ENCODE measurements at regions not wholly inside any gene's neighbourhood (a gene's known extent, or its start where the extent isn't known, plus 50 kb on each side); places are given as distances from the start of the nearest gene placed in this dataset.
"Not testable (repeated sequence)": the region's sequence is repeated elsewhere in the genome, so short reads cannot be mapped to it uniquely, and the experiment has no call there.

GRCh38 chr6:4474810-4475209 lies 301.4 kb upstream of the CDYL start:
- peaks cover 9% of the 10 kb centered on the region for H3K9me3 ChIP-seq (ENCODE audit: control insufficient read depth, low read length)
- Mint-ChIP-seq H3K4me3 (no peak overlapping the region), H3K36me3 (ENCODE audit: low read depth) (peaks cover 4% of the 10 kb centered on the region), H3K4me1 (peaks cover 12% of the 10 kb centered on the region), H3K9me3 (peaks cover 25% of the 10 kb centered on the region), H3K27me3 (ENCODE audit: insufficient read depth) (peaks cover 12% of the 10 kb centered on the region), H3K27ac (no peak overlapping the region)
- no peak overlapping the region for H3K4me3 ChIP-seq (ENCODE audit: low read length)
- H3K9ac ChIP-seq (ENCODE audit: extremely low read depth, low read length, poor library complexity, severe bottlenecking): no peak overlapping the region
- H3K27me3 ChIP-seq (ENCODE audit: control insufficient read depth, insufficient read depth, low read length, poor library complexity, severe bottlenecking): no peaks in the 10 kb centered on the region
- 85 to 94% methylated on average over 2 to 4 of the region's 4 CpGs for WGBS, 2 experiments (ENCODE audit: insufficient coverage in 1 of 2, insufficient read length in 1 of 2)
- DNase-seq: no peak
- H3K27ac ChIP-seq (ENCODE audit: low read depth, low read length): no peak overlapping the region
- no peaks in the 10 kb centered on the region for H3K4me1 ChIP-seq (ENCODE audit: control insufficient read depth, insufficient read depth, low read length)
- H3K36me3 ChIP-seq (ENCODE audit: control insufficient read depth, insufficient read depth, low read length): no peaks in the 10 kb centered on the region
- TF ChIP-seq, protein P1, sequence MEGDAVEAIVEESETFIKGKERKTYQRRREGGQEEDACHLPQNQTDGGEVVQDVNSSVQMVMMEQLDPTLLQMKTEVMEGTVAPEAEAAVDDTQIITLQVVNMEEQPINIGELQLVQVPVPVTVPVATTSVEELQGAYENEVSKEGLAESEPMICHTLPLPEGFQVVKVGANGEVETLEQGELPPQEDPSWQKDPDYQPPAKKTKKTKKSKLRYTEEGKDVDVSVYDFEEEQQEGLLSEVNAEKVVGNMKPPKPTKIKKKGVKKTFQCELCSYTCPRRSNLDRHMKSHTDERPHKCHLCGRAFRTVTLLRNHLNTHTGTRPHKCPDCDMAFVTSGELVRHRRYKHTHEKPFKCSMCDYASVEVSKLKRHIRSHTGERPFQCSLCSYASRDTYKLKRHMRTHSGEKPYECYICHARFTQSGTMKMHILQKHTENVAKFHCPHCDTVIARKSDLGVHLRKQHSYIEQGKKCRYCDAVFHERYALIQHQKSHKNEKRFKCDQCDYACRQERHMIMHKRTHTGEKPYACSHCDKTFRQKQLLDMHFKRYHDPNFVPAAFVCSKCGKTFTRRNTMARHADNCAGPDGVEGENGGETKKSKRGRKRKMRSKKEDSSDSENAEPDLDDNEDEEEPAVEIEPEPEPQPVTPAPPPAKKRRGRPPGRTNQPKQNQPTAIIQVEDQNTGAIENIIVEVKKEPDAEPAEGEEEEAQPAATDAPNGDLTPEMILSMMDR (conservative IDR thresholded peaks at IDR 0.05): no peak

DNA sequence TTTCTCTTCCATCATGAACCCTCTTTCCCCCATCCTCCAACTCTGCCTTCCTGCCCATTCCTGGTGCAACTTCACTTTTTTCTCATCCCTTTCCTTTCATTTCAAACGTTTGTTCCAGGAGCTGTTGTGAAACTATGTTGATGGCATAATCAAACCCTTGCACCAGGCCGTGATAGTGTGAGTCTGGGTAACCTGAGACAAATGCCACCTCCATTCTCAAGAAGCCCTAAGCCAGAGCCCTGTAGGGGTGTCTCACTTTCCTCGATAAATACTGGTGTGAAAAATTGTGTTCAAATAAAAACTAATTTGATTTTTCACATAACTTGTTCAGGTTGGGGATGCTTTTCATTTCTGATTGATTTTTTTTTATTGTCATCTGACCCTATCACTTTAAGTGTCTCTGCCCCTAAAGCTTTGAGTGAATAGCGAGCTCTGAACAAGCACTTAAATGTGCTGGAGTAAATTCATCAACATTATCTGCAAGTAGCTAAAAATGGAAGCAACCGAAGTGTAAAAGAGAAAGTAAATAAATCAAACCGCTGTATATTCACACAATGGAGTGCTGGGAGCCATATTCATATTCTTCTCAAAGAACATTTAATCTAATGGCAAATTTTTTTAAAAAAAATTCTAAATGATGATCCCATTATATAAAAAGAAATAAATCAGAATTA lies 303.1 kb upstream of the CDYL start:
- peaks cover 25% of the 10 kb centered on the region for H3K9me3 Mint-ChIP-seq
- Histone ChIP-seq H3K9ac (ENCODE audit: extremely low read depth, low read length, poor library complexity, severe bottlenecking) (no peak overlapping the region), H3K4me1 (ENCODE audit: control insufficient read depth, insufficient read depth, low read length) (no peaks in the 10 kb centered on the region), H3K9me3 (ENCODE audit: control insufficient read depth, low read length) (peaks cover 9% of the 10 kb centered on the region), H3K27me3 (ENCODE audit: control insufficient read depth, insufficient read depth, low read length, poor library complexity, severe bottlenecking) (no peaks in the 10 kb centered on the region), H3K27ac (ENCODE audit: low read depth, low read length) (no peak overlapping the region), H3K4me3 (ENCODE audit: low read length) (no peak overlapping the region), H3K36me3 (ENCODE audit: control insufficient read depth, insufficient read depth, low read length) (no peaks in the 10 kb centered on the region)
- peaks cover 4% of the 10 kb centered on the region for H3K36me3 Mint-ChIP-seq (ENCODE audit: low read depth)
- DNase-seq: no peak
- peaks cover 11% of the 10 kb centered on the region for H3K27me3 Mint-ChIP-seq (ENCODE audit: insufficient read depth)
- TF ChIP-seq, protein P1 (conservative IDR thresholded peaks at IDR 0.05): no peak
- no peak overlapping the region for H3K4me3 Mint-ChIP-seq
- peaks cover 12% of the 10 kb centered on the region for H3K4me1 Mint-ChIP-seq
- no peak overlapping the region for H3K27ac Mint-ChIP-seq
- 92 to 95% methylated on average over 2 to 6 of the region's 6 CpGs for WGBS, 2 experiments (ENCODE audit: insufficient coverage in 1 of 2, insufficient read length in 1 of 2)

- Mint-ChIP-seq H3K9me3 (peaks cover 25% of the 10 kb centered on the region), H3K4me1 (peaks cover 12% of the 10 kb centered on the region), H3K36me3 (ENCODE audit: low read depth) (peaks cover 4% of the 10 kb centered on the region), H3K27me3 (ENCODE audit: insufficient read depth) (peaks cover 12% of the 10 kb centered on the region), H3K4me3 (no peak overlapping the region), H3K27ac (no peak overlapping the region)
- no peak overlapping the region for H3K9ac ChIP-seq (ENCODE audit: extremely low read depth, low read length, poor library complexity, severe bottlenecking)
- H3K27ac ChIP-seq (ENCODE audit: low read depth, low read length): no peak overlapping the region
- H3K9me3 ChIP-seq (ENCODE audit: control insufficient read depth, low read length): peaks cover 9% of the 10 kb centered on the region
- no peak overlapping the region for H3K4me3 ChIP-seq (ENCODE audit: low read length)
- TF ChIP-seq, protein P1 (conservative IDR thresholded peaks at IDR 0.05): no peak
- no peaks in the 10 kb centered on the region for H3K4me1 ChIP-seq (ENCODE audit: control insufficient read depth, insufficient read depth, low read length)
- 92 to 100% methylated on average over 3 of the region's 3 CpGs for WGBS, 2 experiments (ENCODE audit: insufficient coverage in 1 of 2, insufficient read length in 1 of 2)
- no peaks in the 10 kb centered on the region for H3K27me3 ChIP-seq (ENCODE audit: control insufficient read depth, insufficient read depth, low read length, poor library complexity, severe bottlenecking)
- DNase-seq: no peak
- no peaks in the 10 kb centered on the region for H3K36me3 ChIP-seq (ENCODE audit: control insufficient read depth, insufficient read depth, low read length)
Measured at GRCh38 chr6:4472222-4472621, 304.0 kb upstream of the CDYL start.

DNA sequence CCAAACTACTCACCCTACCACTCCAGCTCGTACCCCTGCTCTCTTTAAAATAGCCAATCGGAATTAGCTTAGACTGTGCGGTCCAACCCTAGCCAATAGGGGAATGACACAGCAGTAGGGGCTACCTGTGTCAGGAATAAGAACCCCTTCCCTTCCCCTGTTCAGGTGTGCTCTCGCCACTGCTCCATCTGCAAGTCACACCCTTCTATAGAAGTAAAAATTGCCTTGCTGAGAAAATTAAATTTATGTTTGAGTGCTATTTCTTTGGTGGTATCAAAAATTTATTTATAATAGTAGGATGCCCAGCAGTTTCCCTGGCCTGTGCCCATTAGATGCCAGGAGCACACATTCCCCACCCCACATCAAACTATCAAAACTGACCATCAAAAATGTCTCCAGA lies 304.7 kb upstream of the CDYL start:
- not testable (repeated sequence) for H3K4me1 ChIP-seq (ENCODE audit: control insufficient read depth, insufficient read depth, low read length); H3K9me3 ChIP-seq (ENCODE audit: control insufficient read depth, low read length); H3K27me3 Mint-ChIP-seq (ENCODE audit: insufficient read depth); H3K27ac ChIP-seq (ENCODE audit: low read depth, low read length); DNase-seq; H3K4me3 Mint-ChIP-seq; H3K36me3 ChIP-seq (ENCODE audit: control insufficient read depth, insufficient read depth, low read length); H3K4me3 ChIP-seq (ENCODE audit: low read length); H3K9ac ChIP-seq (ENCODE audit: extremely low read depth, low read length, poor library complexity, severe bottlenecking); H3K27ac Mint-ChIP-seq; H3K36me3 Mint-ChIP-seq (ENCODE audit: low read depth); H3K27me3 ChIP-seq (ENCODE audit: control insufficient read depth, insufficient read depth, low read length, poor library complexity, severe bottlenecking)
- H3K4me1 Mint-ChIP-seq: peaks cover 12% of the 10 kb centered on the region
- H3K9me3 Mint-ChIP-seq: peaks cover 25% of the 10 kb centered on the region
- 83% methylated on average over 3 of the region's 4 CpGs; no CpG with 5 or more reads in 1 of the 2 experiments for WGBS, 2 experiments (ENCODE audit: insufficient coverage in 1 of 2, insufficient read length in 1 of 2)

Measured in endodermal cell (in vitro differentiated cells).